Effector memory CD8-positive, alpha-beta T cell (primary cell): ENCODE measurements at regions not wholly inside any gene's neighbourhood (a gene's known extent, or its start where the extent isn't known, plus 50 kb on each side); places are given as distances from the start of the nearest gene placed in this dataset.
A peak's percentile ranks its signal among the peaks of the same experiment; 100 is the strongest.

ENCODE experiments used
- ATAC-seq: fragments of 150-1000 bp; cut with Tn5 transposase; replicated peaks from 2 replicates; pipeline ENCODE4 v1.10.0; 2021; ENCODE audit warnings: mild to moderate bottlenecking, moderate library complexity
- DNase-seq, 3 experiments: peaks; one replicate each; pipeline ENCODE4 v3.0.0; 2021
- H3K27ac Mint-ChIP-seq, 2 donors: one replicate each; pipeline ENCODE4 v1.8.0; 2022; ENCODE audit warnings: mild to moderate bottlenecking in 2 of 2, mixed read lengths in 2 of 2, moderate library complexity in 2 of 2
- H3K27me3 Mint-ChIP-seq, 2 donors: one replicate each; pipeline ENCODE4 v1.8.0; 2022; ENCODE audit warnings: mixed read lengths in 2 of 2
- H3K36me3 Mint-ChIP-seq: one replicate; pipeline ENCODE4 v1.8.0; 2022; ENCODE audit warnings: mild to moderate bottlenecking, moderate library complexity, mixed read lengths; ENCODE audit not compliant: insufficient read depth
- H3K4me1 Mint-ChIP-seq, 2 donors: one replicate each; pipeline ENCODE4 v1.8.0; 2022; ENCODE audit warnings: low read depth in 2 of 2, mixed read lengths in 2 of 2
- H3K4me3 Mint-ChIP-seq, 2 donors: one replicate each; pipeline ENCODE4 v1.8.0; 2022; ENCODE audit warnings: mild to moderate bottlenecking in 2 of 2, mixed read lengths in 2 of 2, moderate library complexity in 2 of 2
- H3K9me3 Mint-ChIP-seq, 2 donors: one replicate each; pipeline ENCODE4 v1.8.0; 2022; ENCODE audit warnings: mixed read lengths in 2 of 2

GRCh38 chr10:88064608-88065382, 201.4 kb downstream of the PTEN start:
- peaks cover 26 to 35% of the 10 kb centered on the region in 2 donors for H3K4me1 Mint-ChIP-seq
- ATAC-seq, result peak; percentile 41
- H3K27me3 Mint-ChIP-seq, result no peaks in the 10 kb centered on the region
- peaks cover 4% of the 10 kb centered on the region for H3K36me3 Mint-ChIP-seq
- DNase-seq, result no peak
- H3K9me3 Mint-ChIP-seq, result peaks cover 0 to 8% of the 10 kb centered on the region in 2 donors
- peak overlapping the region in 1 of 2 donors; percentile 22 for H3K27ac Mint-ChIP-seq
- H3K4me3 Mint-ChIP-seq, result no peak overlapping the region

GRCh38 chr10:88065383-88066049, 202.1 kb downstream of the PTEN start:
- no peak for DNase-seq
- Mint-ChIP-seq H3K27ac (peak overlapping the region in 1 of 2 donors; percentile 22), H3K9me3 (peaks cover 0 to 4% of the 10 kb centered on the region in 2 donors), H3K4me3 (no peak overlapping the region), H3K36me3 (peaks cover 4% of the 10 kb centered on the region), H3K27me3 (no peaks in the 10 kb centered on the region), H3K4me1 (peaks cover 26 to 29% of the 10 kb centered on the region in 2 donors)
- ATAC-seq, result no peak

- Mint-ChIP-seq H3K4me3 (peak overlapping the region; percentile 0 to 5), H3K36me3 (peaks cover 4% of the 10 kb centered on the region), H3K27ac (peak overlapping the region in 1 of 2 donors; percentile 32), H3K27me3 (no peaks in the 10 kb centered on the region), H3K4me1 (peaks cover 23 to 24% of the 10 kb centered on the region in 2 donors), H3K9me3 (no peaks in the 10 kb centered on the region)
- ATAC-seq (no peak), DNase-seq (no peak)
These were observed 202.9 kb downstream of the PTEN start for GRCh38 chr10:88066319-88066718.

GRCh38 chr10:88066876-88067275, 203.5 kb downstream of the PTEN start:
- peaks cover 24 to 26% of the 10 kb centered on the region in 2 donors for H3K4me1 Mint-ChIP-seq
- peak; percentile 58 for ATAC-seq
- H3K9me3 Mint-ChIP-seq, result no peaks in the 10 kb centered on the region
- H3K27ac Mint-ChIP-seq, result peak overlapping the region in 1 of 2 donors; percentile 32
- peak overlapping the region; percentile 0 to 5 for H3K4me3 Mint-ChIP-seq
- DNase-seq, result no peak
- H3K36me3 Mint-ChIP-seq, result peaks cover 4% of the 10 kb centered on the region
- peaks cover 0 to 2% of the 10 kb centered on the region in 2 donors for H3K27me3 Mint-ChIP-seq

- Mint-ChIP-seq H3K4me1 (peaks cover 27 to 28% of the 10 kb centered on the region in 2 donors), H3K4me3 (no peak overlapping the region), H3K9me3 (no peaks in the 10 kb centered on the region), H3K27ac (no peak overlapping the region), H3K27me3 (peaks cover 0 to 5% of the 10 kb centered on the region in 2 donors), H3K36me3 (peaks cover 4% of the 10 kb centered on the region)
- ATAC-seq (no peak), DNase-seq (no peak)
These were observed 204.3 kb downstream of the PTEN start for GRCh38 chr10:88067737-88068136.

- ATAC-seq (no peak), DNase-seq (no peak)
- peaks cover 0 to 11% of the 10 kb centered on the region in 2 donors for H3K27me3 Mint-ChIP-seq
- no peak overlapping the region for H3K27ac Mint-ChIP-seq
- peaks cover 26 to 28% of the 10 kb centered on the region in 2 donors for H3K4me1 Mint-ChIP-seq
- peaks cover 4% of the 10 kb centered on the region for H3K36me3 Mint-ChIP-seq
- no peaks in the 10 kb centered on the region for H3K9me3 Mint-ChIP-seq
- no peak overlapping the region for H3K4me3 Mint-ChIP-seq
These were observed 205.9 kb downstream of the PTEN start for GRCh38 chr10:88069338-88069737.

- Mint-ChIP-seq H3K27me3 (peaks cover 0 to 17% of the 10 kb centered on the region in 2 donors), H3K9me3 (no peaks in the 10 kb centered on the region), H3K27ac (no peak overlapping the region), H3K36me3 (peaks cover 4% of the 10 kb centered on the region), H3K4me3 (no peak overlapping the region), H3K4me1 (peaks cover 20% of the 10 kb centered on the region in 2 donors)
- ATAC-seq (no peak), DNase-seq (no peak)
These were observed 206.9 kb downstream of the PTEN start for GRCh38 chr10:88070080-88070880.

GRCh38 chr10:88071879-88072278, 208.5 kb downstream of the PTEN start:
- Mint-ChIP-seq H3K9me3 (no peaks in the 10 kb centered on the region), H3K27ac (no peak overlapping the region), H3K4me3 (no peak overlapping the region), H3K36me3 (peaks cover under 1% of the 10 kb centered on the region), H3K4me1 (peaks cover 20 to 26% of the 10 kb centered on the region in 2 donors), H3K27me3 (peaks cover 0 to 17% of the 10 kb centered on the region in 2 donors)
- no peak for DNase-seq
- no peak for ATAC-seq

- H3K4me1 Mint-ChIP-seq, result peaks cover 11 to 17% of the 10 kb centered on the region in 2 donors
- H3K27me3 Mint-ChIP-seq, result peaks cover 0 to 24% of the 10 kb centered on the region in 2 donors
- DNase-seq (no peak), ATAC-seq (no peak)
- H3K9me3 Mint-ChIP-seq, result no peaks in the 10 kb centered on the region
- no peak overlapping the region for H3K27ac Mint-ChIP-seq
- H3K36me3 Mint-ChIP-seq, result no peaks in the 10 kb centered on the region
- no peak overlapping the region for H3K4me3 Mint-ChIP-seq
These were observed 210.3 kb downstream of the PTEN start for GRCh38 chr10:88073682-88074081.

GRCh38 chr10:88074971-88075370, 211.5 kb downstream of the PTEN start:
- no peaks in the 10 kb centered on the region for H3K9me3 Mint-ChIP-seq
- no peak for ATAC-seq
- H3K27ac Mint-ChIP-seq, result no peak overlapping the region
- H3K4me1 Mint-ChIP-seq, result peaks cover 11 to 17% of the 10 kb centered on the region in 2 donors
- DNase-seq, result no peak
- peaks cover 0 to 24% of the 10 kb centered on the region in 2 donors for H3K27me3 Mint-ChIP-seq
- no peaks in the 10 kb centered on the region for H3K36me3 Mint-ChIP-seq
- no peak overlapping the region for H3K4me3 Mint-ChIP-seq

- DNase-seq, result no peak
- H3K4me3 Mint-ChIP-seq, result peak overlapping the region; percentile 11 to 20
- peaks cover 11 to 17% of the 10 kb centered on the region in 2 donors for H3K4me1 Mint-ChIP-seq
- no peaks in the 10 kb centered on the region for H3K9me3 Mint-ChIP-seq
- ATAC-seq, result peak; percentile 60
- no peaks in the 10 kb centered on the region for H3K36me3 Mint-ChIP-seq
- H3K27ac Mint-ChIP-seq, result no peak overlapping the region
- H3K27me3 Mint-ChIP-seq, result peaks cover 0 to 24% of the 10 kb centered on the region in 2 donors
These were observed 212.8 kb downstream of the PTEN start for GRCh38 chr10:88076027-88076880.

- DNase-seq, result no peak
- H3K4me1 Mint-ChIP-seq, result peaks cover 11 to 22% of the 10 kb centered on the region in 2 donors
These were observed 214.6 kb downstream of the PTEN start for GRCh38 chr10:88077977-88078376.

More at GRCh38 chr10:88077977-88078376, 214.6 kb downstream of the PTEN start:
- H3K27ac Mint-ChIP-seq, result no peak overlapping the region
- no peak overlapping the region for H3K4me3 Mint-ChIP-seq
- peaks cover 0 to 19% of the 10 kb centered on the region in 2 donors for H3K27me3 Mint-ChIP-seq
- no peak for ATAC-seq
- H3K9me3 Mint-ChIP-seq, result no peaks in the 10 kb centered on the region
- H3K36me3 Mint-ChIP-seq, result no peaks in the 10 kb centered on the region
